ENCODE measurements at regions not wholly inside any gene's neighbourhood (a gene's known extent, or its start where the extent isn't known, plus 50 kb on each side); places are given as distances from the start of the nearest gene placed in this dataset.

GRCh38 chr1:81613803-81614202 lies 186.9 kb upstream of the ADGRL2 start:
- DNase-seq (ENCODE audit: low spot score, unreplicated experiment), result no peak
- Mint-ChIP-seq H3K27ac (no peak overlapping the region), H3K27me3 (no peaks in the 10 kb centered on the region), H3K9me3 (ENCODE audit: low read depth) (peaks cover 21% of the 10 kb centered on the region), H3K36me3 (ENCODE audit: insufficient read depth) (peaks cover 2% of the 10 kb centered on the region), H3K4me1 (ENCODE audit: low read depth) (peaks cover 3% of the 10 kb centered on the region), H3K4me3 (ENCODE audit: low read depth) (no peak overlapping the region)
- no peak for TF ChIP-seq CTCF (IDR thresholded peaks at IDR 0.05; ENCODE audit: unreplicated experiment)

GRCh38 chr1:81607924-81608323 lies 192.8 kb upstream of the ADGRL2 start:
- Mint-ChIP-seq H3K27me3 (no peaks in the 10 kb centered on the region), H3K4me1 (ENCODE audit: low read depth) (no peaks in the 10 kb centered on the region), H3K36me3 (ENCODE audit: insufficient read depth) (no peaks in the 10 kb centered on the region)

GRCh38 chr1:81607086-81607485 lies 193.6 kb upstream of the ADGRL2 start:
- Mint-ChIP-seq H3K4me3 (ENCODE audit: low read depth) (no peak overlapping the region), H3K27me3 (no peaks in the 10 kb centered on the region), H3K27ac (no peak overlapping the region), H3K4me1 (ENCODE audit: low read depth) (no peaks in the 10 kb centered on the region), H3K36me3 (ENCODE audit: insufficient read depth) (no peaks in the 10 kb centered on the region), H3K9me3 (ENCODE audit: low read depth) (peaks cover 5% of the 10 kb centered on the region)
- DNase-seq (ENCODE audit: low spot score, unreplicated experiment), result no peak
- TF ChIP-seq CTCF (IDR thresholded peaks at IDR 0.05; ENCODE audit: unreplicated experiment), result no peak

More at GRCh38 chr1:81607924-81608323, 192.8 kb upstream of the ADGRL2 start:
- TF ChIP-seq CTCF (IDR thresholded peaks at IDR 0.05; ENCODE audit: unreplicated experiment), result no peak
- H3K4me3 Mint-ChIP-seq (ENCODE audit: low read depth), result no peak overlapping the region
- H3K9me3 Mint-ChIP-seq (ENCODE audit: low read depth), result peaks cover 5% of the 10 kb centered on the region
- H3K27ac Mint-ChIP-seq, result no peak overlapping the region
- DNase-seq (ENCODE audit: low spot score, unreplicated experiment), result no peak

GRCh38 chr1:81606656-81607055 lies 194.1 kb upstream of the ADGRL2 start:
- Mint-ChIP-seq H3K27ac (no peak overlapping the region), H3K9me3 (ENCODE audit: low read depth) (peaks cover under 1% of the 10 kb centered on the region), H3K4me3 (ENCODE audit: low read depth) (no peak overlapping the region), H3K27me3 (no peaks in the 10 kb centered on the region), H3K4me1 (ENCODE audit: low read depth) (no peaks in the 10 kb centered on the region), H3K36me3 (ENCODE audit: insufficient read depth) (no peaks in the 10 kb centered on the region)
- no peak for TF ChIP-seq CTCF (IDR thresholded peaks at IDR 0.05; ENCODE audit: unreplicated experiment)
- no peak for DNase-seq (ENCODE audit: low spot score, unreplicated experiment)

- Mint-ChIP-seq H3K9me3 (ENCODE audit: low read depth) (no peaks in the 10 kb centered on the region), H3K27ac (no peak overlapping the region), H3K36me3 (ENCODE audit: insufficient read depth) (no peaks in the 10 kb centered on the region), H3K4me1 (ENCODE audit: low read depth) (peaks cover 3% of the 10 kb centered on the region), H3K4me3 (ENCODE audit: low read depth) (no peak overlapping the region), H3K27me3 (no peaks in the 10 kb centered on the region)
- no peak for TF ChIP-seq CTCF (IDR thresholded peaks at IDR 0.05; ENCODE audit: unreplicated experiment)
- no peak for DNase-seq (ENCODE audit: low spot score, unreplicated experiment)
These were observed 195.7 kb upstream of the ADGRL2 start for GRCh38 chr1:81605023-81605422.
